ENCODE measurements at regions not wholly inside any gene's neighbourhood (a gene's known extent, or its start where the extent isn't known, plus 50 kb on each side); places are given as distances from the start of the nearest gene placed in this dataset.

DNA sequence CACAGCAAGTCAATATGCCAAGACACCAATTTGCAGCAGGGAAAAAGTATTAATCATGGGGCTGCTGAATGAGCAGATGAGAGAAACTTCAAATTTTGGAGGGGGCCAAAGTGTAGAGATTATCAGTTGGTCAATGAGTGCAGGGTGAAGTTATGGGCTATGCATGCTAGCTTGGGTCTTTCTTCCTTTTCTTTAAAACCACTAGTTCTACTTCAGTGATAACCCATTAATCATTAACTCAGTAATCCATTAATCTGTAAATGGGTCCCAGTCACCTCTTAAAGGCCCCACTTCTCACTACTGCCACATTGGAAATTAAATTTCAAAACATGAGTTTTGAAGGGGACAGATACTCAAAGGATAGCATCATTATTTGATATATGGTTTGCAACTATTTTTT lies 688.6 kb upstream of the ADGRL4 start:
- DNase-seq (ENCODE audit: low read depth in 1 of 2, low spot score in 1 of 2): no peak
- Histone ChIP-seq H3K27ac (replicated peaks) (no peak overlapping the region), H3K4me3 (replicated peaks; ENCODE audit: insufficient read depth, low read length) (no peak overlapping the region), H3K27me3 (ENCODE audit: insufficient read depth, poor library complexity, severe bottlenecking) (no peaks in the 10 kb centered on the region)
- TF ChIP-seq, protein P1, sequence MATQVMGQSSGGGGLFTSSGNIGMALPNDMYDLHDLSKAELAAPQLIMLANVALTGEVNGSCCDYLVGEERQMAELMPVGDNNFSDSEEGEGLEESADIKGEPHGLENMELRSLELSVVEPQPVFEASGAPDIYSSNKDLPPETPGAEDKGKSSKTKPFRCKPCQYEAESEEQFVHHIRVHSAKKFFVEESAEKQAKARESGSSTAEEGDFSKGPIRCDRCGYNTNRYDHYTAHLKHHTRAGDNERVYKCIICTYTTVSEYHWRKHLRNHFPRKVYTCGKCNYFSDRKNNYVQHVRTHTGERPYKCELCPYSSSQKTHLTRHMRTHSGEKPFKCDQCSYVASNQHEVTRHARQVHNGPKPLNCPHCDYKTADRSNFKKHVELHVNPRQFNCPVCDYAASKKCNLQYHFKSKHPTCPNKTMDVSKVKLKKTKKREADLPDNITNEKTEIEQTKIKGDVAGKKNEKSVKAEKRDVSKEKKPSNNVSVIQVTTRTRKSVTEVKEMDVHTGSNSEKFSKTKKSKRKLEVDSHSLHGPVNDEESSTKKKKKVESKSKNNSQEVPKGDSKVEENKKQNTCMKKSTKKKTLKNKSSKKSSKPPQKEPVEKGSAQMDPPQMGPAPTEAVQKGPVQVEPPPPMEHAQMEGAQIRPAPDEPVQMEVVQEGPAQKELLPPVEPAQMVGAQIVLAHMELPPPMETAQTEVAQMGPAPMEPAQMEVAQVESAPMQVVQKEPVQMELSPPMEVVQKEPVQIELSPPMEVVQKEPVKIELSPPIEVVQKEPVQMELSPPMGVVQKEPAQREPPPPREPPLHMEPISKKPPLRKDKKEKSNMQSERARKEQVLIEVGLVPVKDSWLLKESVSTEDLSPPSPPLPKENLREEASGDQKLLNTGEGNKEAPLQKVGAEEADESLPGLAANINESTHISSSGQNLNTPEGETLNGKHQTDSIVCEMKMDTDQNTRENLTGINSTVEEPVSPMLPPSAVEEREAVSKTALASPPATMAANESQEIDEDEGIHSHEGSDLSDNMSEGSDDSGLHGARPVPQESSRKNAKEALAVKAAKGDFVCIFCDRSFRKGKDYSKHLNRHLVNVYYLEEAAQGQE (IDR thresholded peaks at IDR 0.05; ENCODE audit: insufficient replicate concordance, low read depth): no peak
- TF ChIP-seq GABPA (IDR thresholded peaks at IDR 0.05; ENCODE audit: low read depth): no peak
- TF ChIP-seq POLR2AphosphoS5 (IDR thresholded peaks at IDR 0.05; ENCODE audit: low read depth): no peak
- no peak for TF ChIP-seq SPI1 (IDR thresholded peaks at IDR 0.05; ENCODE audit: borderline replicate concordance, low read depth)
- TF ChIP-seq, protein P2, sequence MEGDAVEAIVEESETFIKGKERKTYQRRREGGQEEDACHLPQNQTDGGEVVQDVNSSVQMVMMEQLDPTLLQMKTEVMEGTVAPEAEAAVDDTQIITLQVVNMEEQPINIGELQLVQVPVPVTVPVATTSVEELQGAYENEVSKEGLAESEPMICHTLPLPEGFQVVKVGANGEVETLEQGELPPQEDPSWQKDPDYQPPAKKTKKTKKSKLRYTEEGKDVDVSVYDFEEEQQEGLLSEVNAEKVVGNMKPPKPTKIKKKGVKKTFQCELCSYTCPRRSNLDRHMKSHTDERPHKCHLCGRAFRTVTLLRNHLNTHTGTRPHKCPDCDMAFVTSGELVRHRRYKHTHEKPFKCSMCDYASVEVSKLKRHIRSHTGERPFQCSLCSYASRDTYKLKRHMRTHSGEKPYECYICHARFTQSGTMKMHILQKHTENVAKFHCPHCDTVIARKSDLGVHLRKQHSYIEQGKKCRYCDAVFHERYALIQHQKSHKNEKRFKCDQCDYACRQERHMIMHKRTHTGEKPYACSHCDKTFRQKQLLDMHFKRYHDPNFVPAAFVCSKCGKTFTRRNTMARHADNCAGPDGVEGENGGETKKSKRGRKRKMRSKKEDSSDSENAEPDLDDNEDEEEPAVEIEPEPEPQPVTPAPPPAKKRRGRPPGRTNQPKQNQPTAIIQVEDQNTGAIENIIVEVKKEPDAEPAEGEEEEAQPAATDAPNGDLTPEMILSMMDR (IDR thresholded peaks at IDR 0.05; ENCODE audit: insufficient read depth, low read length): no peak

DNA sequence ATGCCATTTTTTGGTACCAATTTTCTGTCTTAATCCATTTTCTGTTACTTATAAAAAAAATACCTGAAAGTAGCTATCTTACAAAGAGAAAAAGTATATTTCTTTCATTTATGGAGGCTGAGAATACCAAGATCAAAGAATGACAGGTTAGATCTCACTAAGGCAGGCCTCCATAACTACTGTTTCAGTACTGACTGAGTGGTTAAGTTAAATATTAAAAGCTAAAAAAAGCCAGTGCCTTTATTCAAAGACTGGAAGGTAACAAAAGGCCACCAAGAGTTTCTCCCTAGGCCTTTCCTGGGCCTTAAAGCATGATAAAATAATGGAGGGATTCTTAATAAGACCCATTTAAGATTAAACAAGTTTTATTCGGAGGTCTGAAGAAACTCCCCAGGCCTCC lies 687.7 kb upstream of the ADGRL4 start:
- Histone ChIP-seq H3K27ac (replicated peaks) (no peak overlapping the region), H3K27me3 (ENCODE audit: insufficient read depth, poor library complexity, severe bottlenecking) (no peaks in the 10 kb centered on the region), H3K4me3 (replicated peaks; ENCODE audit: insufficient read depth, low read length) (no peak overlapping the region)
- no peak for DNase-seq (ENCODE audit: low read depth in 1 of 2, low spot score in 1 of 2)
- no peak for TF ChIP-seq SPI1 (IDR thresholded peaks at IDR 0.05; ENCODE audit: borderline replicate concordance, low read depth)
- TF ChIP-seq, protein P2 (IDR thresholded peaks at IDR 0.05; ENCODE audit: insufficient read depth, low read length): no peak
- no peak for TF ChIP-seq GABPA (IDR thresholded peaks at IDR 0.05; ENCODE audit: low read depth)
- no peak for TF ChIP-seq POLR2AphosphoS5 (IDR thresholded peaks at IDR 0.05; ENCODE audit: low read depth)
- TF ChIP-seq, protein P1 (IDR thresholded peaks at IDR 0.05; ENCODE audit: insufficient replicate concordance, low read depth): no peak

DNA sequence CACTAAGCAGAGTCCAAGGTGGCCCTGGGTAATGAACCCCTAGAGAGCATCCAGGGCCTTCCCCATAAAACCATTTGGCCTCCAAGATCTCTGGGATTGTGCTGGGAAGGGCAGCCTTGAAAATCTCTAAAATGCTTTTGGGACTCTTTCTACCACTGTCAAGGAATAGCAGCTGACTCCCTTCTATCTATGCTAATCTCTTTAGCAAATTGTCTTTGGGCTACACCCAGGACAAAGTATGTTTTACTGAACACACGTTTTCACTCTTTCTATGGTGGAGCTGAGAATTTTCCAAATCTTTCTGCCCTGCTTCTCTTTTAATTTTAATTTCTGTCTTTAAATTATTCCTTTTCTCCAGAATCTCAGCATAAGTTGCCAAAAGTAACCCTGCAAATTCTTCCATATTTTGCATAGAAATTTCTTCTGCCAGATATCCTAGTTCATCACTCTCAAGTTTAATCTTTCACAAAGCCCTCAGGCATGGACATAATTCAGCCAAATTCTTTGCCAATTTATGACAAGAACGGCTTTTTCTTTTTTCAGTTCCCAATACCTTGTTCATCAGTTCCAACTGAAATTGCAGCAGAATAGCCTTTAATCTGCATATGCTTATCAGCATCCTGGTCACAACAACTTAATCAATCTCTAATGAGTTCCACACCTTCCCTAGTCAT lies 687.0 kb upstream of the ADGRL4 start:
- Histone ChIP-seq H3K27me3 (ENCODE audit: insufficient read depth, poor library complexity, severe bottlenecking) (no peaks in the 10 kb centered on the region), H3K27ac (replicated peaks) (no peak overlapping the region), H3K4me3 (replicated peaks; ENCODE audit: insufficient read depth, low read length) (no peak overlapping the region)
- TF ChIP-seq, protein P1 (IDR thresholded peaks at IDR 0.05; ENCODE audit: insufficient replicate concordance, low read depth): no peak
- TF ChIP-seq GABPA (IDR thresholded peaks at IDR 0.05; ENCODE audit: low read depth): no peak
- no peak for TF ChIP-seq POLR2AphosphoS5 (IDR thresholded peaks at IDR 0.05; ENCODE audit: low read depth)
- TF ChIP-seq SPI1 (IDR thresholded peaks at IDR 0.05; ENCODE audit: borderline replicate concordance, low read depth): no peak
- TF ChIP-seq, protein P2 (IDR thresholded peaks at IDR 0.05; ENCODE audit: insufficient read depth, low read length): no peak
- no peak for DNase-seq (ENCODE audit: low read depth in 1 of 2, low spot score in 1 of 2)
